Activated T-helper 1 cell treated with anti-CD3 and anti-CD28 coated beads, Interleukin-12 subunit alpha, Interleukin-12 subunit beta, Interleukin-2, Interleukin-4 antibody, amounts not matched to agents 30 ng/mL and 10 ng/mL and 1 ng/mL, durations not matched to agents 14 hours and 24 hours and 36 hours (primary cell): ENCODE measurements at regions not wholly inside any gene's neighbourhood (a gene's known extent, or its start where the extent isn't known, plus 50 kb on each side); places are given as distances from the start of the nearest gene placed in this dataset.

Source experiments
- DNase-seq: peaks from one replicate; pipeline ENCODE4 v3.0.0; 2021; ENCODE audit warnings: low spot score
- H3K27ac Mint-ChIP-seq: one replicate; pipeline ENCODE4 v1.8.0; 2021; ENCODE audit warnings: mild to moderate bottlenecking, mixed read lengths
- H3K27me3 Mint-ChIP-seq: one replicate; pipeline ENCODE4 v1.8.0; 2022; ENCODE audit warnings: mild to moderate bottlenecking, moderate library complexity, mixed read lengths; ENCODE audit not compliant: insufficient read depth
- H3K36me3 Mint-ChIP-seq: one replicate; pipeline ENCODE4 v1.8.0; 2021; ENCODE audit warnings: low read depth, mixed read lengths
- H3K4me1 Mint-ChIP-seq: one replicate; pipeline ENCODE4 v1.8.0; 2021; ENCODE audit warnings: low read depth, mixed read lengths
- H3K4me3 Mint-ChIP-seq: one replicate; pipeline ENCODE4 v1.8.0; 2021; ENCODE audit warnings: mild to moderate bottlenecking, moderate library complexity, mixed read lengths
- H3K9me3 Mint-ChIP-seq: one replicate; pipeline ENCODE4 v1.8.0; 2021; ENCODE audit warnings: mixed read lengths
- intact Hi-C: fragments of 100-400 bp; cut with micrococcal nuclease; formaldehyde crosslinking; loops from one replicate; pipeline ENCODE4 v1.15.1; 2024

GRCh38 chr13:31503626-31504025 is 235.7 kb upstream of the RXFP2 start:
- Mint-ChIP-seq H3K27ac (no peak overlapping the region), H3K4me1 (no peaks in the 10 kb centered on the region), H3K36me3 (no peaks in the 10 kb centered on the region), H3K27me3 (no peaks in the 10 kb centered on the region), H3K9me3 (peaks cover 8% of the 10 kb centered on the region), H3K4me3 (no peak overlapping the region)
- DNase-seq: no peak
- intact Hi-C loops: no loop called here

- H3K27ac Mint-ChIP-seq: no peak overlapping the region
- no peaks in the 10 kb centered on the region for H3K36me3 Mint-ChIP-seq
- no peak overlapping the region for H3K4me3 Mint-ChIP-seq
- H3K27me3 Mint-ChIP-seq: no peaks in the 10 kb centered on the region
- H3K4me1 Mint-ChIP-seq: no peaks in the 10 kb centered on the region
- intact Hi-C loops: no loop called here
- DNase-seq: no peak
- no peaks in the 10 kb centered on the region for H3K9me3 Mint-ChIP-seq
Measured at GRCh38 chr13:31504918-31505317, 234.4 kb upstream of the RXFP2 start.

- Mint-ChIP-seq H3K27me3 (no peaks in the 10 kb centered on the region), H3K27ac (no peak overlapping the region), H3K9me3 (no peaks in the 10 kb centered on the region), H3K36me3 (no peaks in the 10 kb centered on the region), H3K4me3 (no peak overlapping the region), H3K4me1 (no peaks in the 10 kb centered on the region)
- intact Hi-C loops: no loop called here
- DNase-seq: no peak
Measured at GRCh38 chr13:31512331-31512730, 227.0 kb upstream of the RXFP2 start.

- Mint-ChIP-seq H3K9me3 (no peaks in the 10 kb centered on the region), H3K27me3 (no peaks in the 10 kb centered on the region), H3K36me3 (no peaks in the 10 kb centered on the region), H3K4me3 (no peak overlapping the region), H3K27ac (no peak overlapping the region), H3K4me1 (no peaks in the 10 kb centered on the region)
- intact Hi-C loops: no loop called here
- no peak for DNase-seq
Measured at GRCh38 chr13:31514932-31515331, 224.4 kb upstream of the RXFP2 start.

GRCh38 chr13:31515427-31515826 is 223.9 kb upstream of the RXFP2 start:
- no peak overlapping the region for H3K27ac Mint-ChIP-seq
- no peaks in the 10 kb centered on the region for H3K4me1 Mint-ChIP-seq
- no peaks in the 10 kb centered on the region for H3K36me3 Mint-ChIP-seq
- no peaks in the 10 kb centered on the region for H3K9me3 Mint-ChIP-seq
- H3K4me3 Mint-ChIP-seq: no peak overlapping the region
- no peaks in the 10 kb centered on the region for H3K27me3 Mint-ChIP-seq
- intact Hi-C loops: no loop called here
- no peak for DNase-seq

- H3K9me3 Mint-ChIP-seq: no peaks in the 10 kb centered on the region
- intact Hi-C loops: no loop called here
- no peak overlapping the region for H3K4me3 Mint-ChIP-seq
- H3K36me3 Mint-ChIP-seq: no peaks in the 10 kb centered on the region
- DNase-seq: no peak
- H3K27ac Mint-ChIP-seq: no peak overlapping the region
- H3K4me1 Mint-ChIP-seq: no peaks in the 10 kb centered on the region
- no peaks in the 10 kb centered on the region for H3K27me3 Mint-ChIP-seq
Measured at GRCh38 chr13:31517599-31517998, 221.7 kb upstream of the RXFP2 start.

GRCh38 chr13:31518645-31519044 is 220.7 kb upstream of the RXFP2 start:
- Mint-ChIP-seq H3K4me3 (no peak overlapping the region), H3K9me3 (no peaks in the 10 kb centered on the region), H3K4me1 (no peaks in the 10 kb centered on the region), H3K27me3 (no peaks in the 10 kb centered on the region), H3K27ac (no peak overlapping the region), H3K36me3 (no peaks in the 10 kb centered on the region)
- intact Hi-C loops: no loop called here
- DNase-seq: no peak

GRCh38 chr13:31521435-31521834 is 217.9 kb upstream of the RXFP2 start:
- no peak for DNase-seq
- intact Hi-C loops: no loop called here
- peaks cover 2% of the 10 kb centered on the region for H3K27me3 Mint-ChIP-seq
- no peak overlapping the region for H3K4me3 Mint-ChIP-seq
- no peaks in the 10 kb centered on the region for H3K9me3 Mint-ChIP-seq
- H3K4me1 Mint-ChIP-seq: no peaks in the 10 kb centered on the region
- H3K36me3 Mint-ChIP-seq: no peaks in the 10 kb centered on the region
- H3K27ac Mint-ChIP-seq: no peak overlapping the region

GRCh38 chr13:31522396-31522795 is 216.9 kb upstream of the RXFP2 start:
- Mint-ChIP-seq H3K27me3 (peaks cover 2% of the 10 kb centered on the region), H3K9me3 (no peaks in the 10 kb centered on the region), H3K4me1 (no peaks in the 10 kb centered on the region), H3K36me3 (no peaks in the 10 kb centered on the region), H3K27ac (no peak overlapping the region), H3K4me3 (no peak overlapping the region)
- intact Hi-C loops: no loop called here
- no peak for DNase-seq

GRCh38 chr13:31528176-31528575 is 211.2 kb upstream of the RXFP2 start:
- H3K4me1 Mint-ChIP-seq: no peaks in the 10 kb centered on the region
- no peak overlapping the region for H3K4me3 Mint-ChIP-seq
- H3K9me3 Mint-ChIP-seq: no peaks in the 10 kb centered on the region
- H3K36me3 Mint-ChIP-seq: no peaks in the 10 kb centered on the region
- H3K27me3 Mint-ChIP-seq: peaks cover 2% of the 10 kb centered on the region
- no peak for DNase-seq
- intact Hi-C loops: no loop called here
- H3K27ac Mint-ChIP-seq: no peak overlapping the region

- intact Hi-C loops: no loop called here
- Mint-ChIP-seq H3K27me3 (peaks cover 2% of the 10 kb centered on the region), H3K4me3 (no peak overlapping the region), H3K4me1 (no peaks in the 10 kb centered on the region), H3K36me3 (no peaks in the 10 kb centered on the region), H3K27ac (no peak overlapping the region), H3K9me3 (no peaks in the 10 kb centered on the region)
- no peak for DNase-seq
Measured at GRCh38 chr13:31528758-31529157, 210.6 kb upstream of the RXFP2 start.

- no peak overlapping the region for H3K27ac Mint-ChIP-seq
- no peak for DNase-seq
- no peaks in the 10 kb centered on the region for H3K9me3 Mint-ChIP-seq
- no peaks in the 10 kb centered on the region for H3K36me3 Mint-ChIP-seq
- no peak overlapping the region for H3K4me3 Mint-ChIP-seq
- peaks cover 2% of the 10 kb centered on the region for H3K27me3 Mint-ChIP-seq
- intact Hi-C loops: no loop called here
- no peaks in the 10 kb centered on the region for H3K4me1 Mint-ChIP-seq
Measured at GRCh38 chr13:31530922-31531321, 208.4 kb upstream of the RXFP2 start.

GRCh38 chr13:31537052-31537451 is 202.3 kb upstream of the RXFP2 start:
- Mint-ChIP-seq H3K36me3 (no peaks in the 10 kb centered on the region), H3K9me3 (no peaks in the 10 kb centered on the region), H3K4me1 (no peaks in the 10 kb centered on the region), H3K4me3 (no peak overlapping the region), H3K27me3 (peaks cover 3% of the 10 kb centered on the region), H3K27ac (no peak overlapping the region)
- no peak for DNase-seq
- intact Hi-C loops: no loop called here
